Liver (tissue), 8 donors: ENCODE measurements at regions not wholly inside any gene's neighbourhood (a gene's known extent, or its start where the extent isn't known, plus 50 kb on each side); places are given as distances from the start of the nearest gene placed in this dataset.

Experiments used
- DNase-seq: peaks from one replicate; pipeline ENCODE4 v3.0.0-alpha.2; 2017; ENCODE audit warnings: low spot score
- H3K27ac ChIP-seq, 2 donors: one replicate each; pipeline ENCODE4 v1.7.0; 2013; ENCODE audit warnings: inconsistent platforms in 2 of 2, low read length in 2 of 2, control low read depth in 1 of 2, low read depth in 1 of 2, mild to moderate bottlenecking in 1 of 2
- H3K27me3 ChIP-seq, 4 donors: one replicate each; pipeline versions ENCODE4 v1.6.1 to v1.7.0; 2013; ENCODE audit warnings: low read length in 3 of 4, inconsistent platforms in 1 of 4, mild to moderate bottlenecking in 1 of 4, moderate library complexity in 1 of 4; ENCODE audit not compliant: control insufficient read depth in 4 of 4, insufficient read depth in 4 of 4
- H3K36me3 ChIP-seq, 4 donors: one replicate each; pipeline versions ENCODE4 v1.6.1 to v1.7.0; 2013; ENCODE audit warnings: low read length in 3 of 4, mild to moderate bottlenecking in 3 of 4, low read depth in 1 of 4, moderate library complexity in 1 of 4; ENCODE audit not compliant: control insufficient read depth in 4 of 4, insufficient read depth in 3 of 4
- H3K4me1 ChIP-seq, 4 donors: one replicate each; pipeline versions ENCODE4 v1.6.1 to v1.7.0; 2013; ENCODE audit warnings: low read length in 3 of 4, mild to moderate bottlenecking in 3 of 4, moderate library complexity in 1 of 4; ENCODE audit not compliant: control insufficient read depth in 4 of 4, insufficient read depth in 4 of 4
- H3K4me3 ChIP-seq, 3 donors: one replicate each; pipeline versions ENCODE4 v1.6.1 to v1.7.0; 2013; ENCODE audit warnings: low read length in 3 of 3, control low read depth in 1 of 3, low read depth in 1 of 3, mild to moderate bottlenecking in 1 of 3
- H3K9ac ChIP-seq, 2 donors: one replicate each; pipeline ENCODE4 v1.7.0; 2013; ENCODE audit warnings: low read length in 2 of 2, mild to moderate bottlenecking in 2 of 2, moderate library complexity in 2 of 2, control low read depth in 1 of 2, low read depth in 1 of 2
- H3K9me3 ChIP-seq, 4 donors: one replicate each; pipeline versions ENCODE4 v1.6.1 to v1.7.0; 2013; ENCODE audit warnings: low read length in 3 of 4; ENCODE audit not compliant: control insufficient read depth in 4 of 4
- EGR1 ChIP-seq, 2 donors: IDR thresholded peaks; 2 replicates each; pipeline ENCODE4 v1.6.1; 2016 to 2018; ENCODE audit warnings: antibody characterized with exemption in 2 of 2, low read depth in 2 of 2
- FOXA1 ChIP-seq: IDR thresholded peaks from 2 replicates; pipeline ENCODE4 v1.6.1; 2016; ENCODE audit warnings: antibody characterized with exemption
- FOXA2 ChIP-seq: IDR thresholded peaks from 2 replicates; pipeline ENCODE4 v1.6.1; 2016; ENCODE audit warnings: antibody characterized with exemption
- GABPA ChIP-seq, 2 donors: IDR thresholded peaks in 1 of 2; conservative IDR thresholded peaks in 1 of 2; 2 replicates each; pipeline ENCODE4 v1.6.1; 2016; ENCODE audit warnings: antibody characterized with exemption in 2 of 2, mild to moderate bottlenecking in 1 of 2, moderate library complexity in 1 of 2
- HNF4A ChIP-seq, 2 donors: conservative IDR thresholded peaks; 2 replicates each; pipeline ENCODE4 v1.6.1; 2016; ENCODE audit warnings: antibody characterized with exemption in 2 of 2, mild to moderate bottlenecking in 2 of 2
- HNF4G ChIP-seq: IDR thresholded peaks from 2 replicates; pipeline ENCODE4 v1.6.1; 2016; ENCODE audit warnings: antibody characterized with exemption
- JUND ChIP-seq, 2 donors: IDR thresholded peaks; 2 replicates each; pipeline ENCODE4 v1.6.1; 2016; ENCODE audit warnings: antibody characterized with exemption in 2 of 2
- NR2F2 ChIP-seq: IDR thresholded peaks from 2 replicates; pipeline ENCODE4 v1.6.1; 2016; ENCODE audit warnings: antibody characterized with exemption
- RAD21 ChIP-seq, 2 donors: IDR thresholded peaks; 2 replicates each; pipeline ENCODE4 v1.6.1; 2016; ENCODE audit warnings: antibody characterized with exemption in 2 of 2, mild to moderate bottlenecking in 2 of 2
- RXRA ChIP-seq, 2 donors: IDR thresholded peaks; 2 replicates each; pipeline ENCODE4 v1.6.1; 2017 to 2018; ENCODE audit warnings: antibody characterized with exemption in 2 of 2, mild to moderate bottlenecking in 1 of 2
- SP1 ChIP-seq: IDR thresholded peaks from 2 replicates; pipeline ENCODE4 v1.6.1; 2018; ENCODE audit warnings: antibody characterized with exemption, mild to moderate bottlenecking
- TAF1 ChIP-seq: conservative IDR thresholded peaks from 2 replicates; pipeline ENCODE4 v1.6.1; 2016; ENCODE audit warnings: antibody characterized with exemption, mild to moderate bottlenecking
- YY1 ChIP-seq: IDR thresholded peaks from 2 replicates; pipeline ENCODE4 v1.6.1; 2016; ENCODE audit warnings: antibody characterized with exemption, mild to moderate bottlenecking
- WGBS: extraction: QIAGEN DNeasy Blood & Tissue Kit; methylation state at CpG from one replicate; pipeline ENCODE4 v1.1.7; 2013; 5-methylcytosine and 5-hydroxymethylcytosine counted together
- TF ChIP-seq, protein P1 (sequence below): IDR thresholded peaks from 2 replicates; pipeline ENCODE4 v1.6.1; 2016; ENCODE audit warnings: antibody characterized with exemption
- TF ChIP-seq, protein P2 (sequence below): IDR thresholded peaks from 2 replicates; pipeline ENCODE4 v1.6.1; 2016; ENCODE audit warnings: antibody characterized with exemption, mild to moderate bottlenecking
- TF ChIP-seq, protein P3 (sequence below): fragments of 150-350 bp; IDR thresholded peaks from 2 replicates; pipeline ENCODE4 v1.5.1; 2017; ENCODE audit warnings: improper control_type of control experiment, low read depth, low read length; ENCODE audit not compliant: missing input control
- TF ChIP-seq, protein P4 (sequence below): IDR thresholded peaks from 2 replicates; pipeline ENCODE4 v1.6.1; 2016; ENCODE audit warnings: antibody characterized with exemption
- TF ChIP-seq, protein P5 (sequence below): IDR thresholded peaks from 2 replicates; pipeline ENCODE4 v1.6.1; 2016; ENCODE audit warnings: antibody characterized with exemption
- donor health status: healthy.
- donor health status: healthy.
- donor health status: healthy.
- donor health status: healthy.
- donor health status: healthy.

DNA sequence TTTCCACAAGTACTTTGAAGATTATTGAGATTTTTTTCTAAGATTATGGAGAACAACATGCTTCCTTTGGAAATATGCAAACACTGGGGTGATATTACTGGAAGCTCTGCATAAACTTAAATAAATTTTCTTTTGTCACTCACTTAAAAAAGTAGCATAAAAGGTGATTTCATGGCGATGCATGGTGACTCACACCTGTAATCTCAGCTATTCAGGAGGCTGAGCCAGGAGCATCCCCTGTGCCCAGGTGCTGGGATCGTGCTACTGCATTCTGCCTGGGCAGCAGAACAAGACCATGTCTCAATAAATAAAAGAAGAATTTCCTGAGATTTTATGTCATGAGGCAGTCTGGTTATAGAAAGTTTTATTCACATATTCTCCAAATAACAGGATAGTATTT lies 679.1 kb upstream of the CDH2 start:
- H3K4me1 ChIP-seq: no peaks in the 10 kb centered on the region
- no peaks in the 10 kb centered on the region for H3K9me3 ChIP-seq
- H3K27me3 ChIP-seq: no peaks in the 10 kb centered on the region
- H3K4me3 ChIP-seq: no peak overlapping the region
- H3K9ac ChIP-seq: no peak overlapping the region
- TF ChIP-seq GABPA (IDR thresholded peaks at IDR 0.05 in 1 of 2, conservative IDR thresholded peaks at IDR 0.05 in 1 of 2): no peak
- TF ChIP-seq, protein P1, sequence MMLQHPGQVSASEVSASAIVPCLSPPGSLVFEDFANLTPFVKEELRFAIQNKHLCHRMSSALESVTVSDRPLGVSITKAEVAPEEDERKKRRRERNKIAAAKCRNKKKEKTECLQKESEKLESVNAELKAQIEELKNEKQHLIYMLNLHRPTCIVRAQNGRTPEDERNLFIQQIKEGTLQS: no peak
- no peak for TF ChIP-seq HNF4A (conservative IDR thresholded peaks at IDR 0.05)
- TF ChIP-seq, protein P2, sequence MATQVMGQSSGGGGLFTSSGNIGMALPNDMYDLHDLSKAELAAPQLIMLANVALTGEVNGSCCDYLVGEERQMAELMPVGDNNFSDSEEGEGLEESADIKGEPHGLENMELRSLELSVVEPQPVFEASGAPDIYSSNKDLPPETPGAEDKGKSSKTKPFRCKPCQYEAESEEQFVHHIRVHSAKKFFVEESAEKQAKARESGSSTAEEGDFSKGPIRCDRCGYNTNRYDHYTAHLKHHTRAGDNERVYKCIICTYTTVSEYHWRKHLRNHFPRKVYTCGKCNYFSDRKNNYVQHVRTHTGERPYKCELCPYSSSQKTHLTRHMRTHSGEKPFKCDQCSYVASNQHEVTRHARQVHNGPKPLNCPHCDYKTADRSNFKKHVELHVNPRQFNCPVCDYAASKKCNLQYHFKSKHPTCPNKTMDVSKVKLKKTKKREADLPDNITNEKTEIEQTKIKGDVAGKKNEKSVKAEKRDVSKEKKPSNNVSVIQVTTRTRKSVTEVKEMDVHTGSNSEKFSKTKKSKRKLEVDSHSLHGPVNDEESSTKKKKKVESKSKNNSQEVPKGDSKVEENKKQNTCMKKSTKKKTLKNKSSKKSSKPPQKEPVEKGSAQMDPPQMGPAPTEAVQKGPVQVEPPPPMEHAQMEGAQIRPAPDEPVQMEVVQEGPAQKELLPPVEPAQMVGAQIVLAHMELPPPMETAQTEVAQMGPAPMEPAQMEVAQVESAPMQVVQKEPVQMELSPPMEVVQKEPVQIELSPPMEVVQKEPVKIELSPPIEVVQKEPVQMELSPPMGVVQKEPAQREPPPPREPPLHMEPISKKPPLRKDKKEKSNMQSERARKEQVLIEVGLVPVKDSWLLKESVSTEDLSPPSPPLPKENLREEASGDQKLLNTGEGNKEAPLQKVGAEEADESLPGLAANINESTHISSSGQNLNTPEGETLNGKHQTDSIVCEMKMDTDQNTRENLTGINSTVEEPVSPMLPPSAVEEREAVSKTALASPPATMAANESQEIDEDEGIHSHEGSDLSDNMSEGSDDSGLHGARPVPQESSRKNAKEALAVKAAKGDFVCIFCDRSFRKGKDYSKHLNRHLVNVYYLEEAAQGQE: no peak
- TF ChIP-seq JUND (IDR thresholded peaks at IDR 0.05): no peak
- TF ChIP-seq RAD21 (IDR thresholded peaks at IDR 0.05): no peak
- no peak for TF ChIP-seq TAF1
- no peak for TF ChIP-seq NR2F2
- TF ChIP-seq, protein P3, sequence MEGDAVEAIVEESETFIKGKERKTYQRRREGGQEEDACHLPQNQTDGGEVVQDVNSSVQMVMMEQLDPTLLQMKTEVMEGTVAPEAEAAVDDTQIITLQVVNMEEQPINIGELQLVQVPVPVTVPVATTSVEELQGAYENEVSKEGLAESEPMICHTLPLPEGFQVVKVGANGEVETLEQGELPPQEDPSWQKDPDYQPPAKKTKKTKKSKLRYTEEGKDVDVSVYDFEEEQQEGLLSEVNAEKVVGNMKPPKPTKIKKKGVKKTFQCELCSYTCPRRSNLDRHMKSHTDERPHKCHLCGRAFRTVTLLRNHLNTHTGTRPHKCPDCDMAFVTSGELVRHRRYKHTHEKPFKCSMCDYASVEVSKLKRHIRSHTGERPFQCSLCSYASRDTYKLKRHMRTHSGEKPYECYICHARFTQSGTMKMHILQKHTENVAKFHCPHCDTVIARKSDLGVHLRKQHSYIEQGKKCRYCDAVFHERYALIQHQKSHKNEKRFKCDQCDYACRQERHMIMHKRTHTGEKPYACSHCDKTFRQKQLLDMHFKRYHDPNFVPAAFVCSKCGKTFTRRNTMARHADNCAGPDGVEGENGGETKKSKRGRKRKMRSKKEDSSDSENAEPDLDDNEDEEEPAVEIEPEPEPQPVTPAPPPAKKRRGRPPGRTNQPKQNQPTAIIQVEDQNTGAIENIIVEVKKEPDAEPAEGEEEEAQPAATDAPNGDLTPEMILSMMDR: no peak
- no peak for TF ChIP-seq RXRA (IDR thresholded peaks at IDR 0.05)
- no peak for TF ChIP-seq HNF4G
- no peak for TF ChIP-seq YY1
- TF ChIP-seq SP1: no peak
- TF ChIP-seq FOXA2: no peak
- TF ChIP-seq, protein P4, sequence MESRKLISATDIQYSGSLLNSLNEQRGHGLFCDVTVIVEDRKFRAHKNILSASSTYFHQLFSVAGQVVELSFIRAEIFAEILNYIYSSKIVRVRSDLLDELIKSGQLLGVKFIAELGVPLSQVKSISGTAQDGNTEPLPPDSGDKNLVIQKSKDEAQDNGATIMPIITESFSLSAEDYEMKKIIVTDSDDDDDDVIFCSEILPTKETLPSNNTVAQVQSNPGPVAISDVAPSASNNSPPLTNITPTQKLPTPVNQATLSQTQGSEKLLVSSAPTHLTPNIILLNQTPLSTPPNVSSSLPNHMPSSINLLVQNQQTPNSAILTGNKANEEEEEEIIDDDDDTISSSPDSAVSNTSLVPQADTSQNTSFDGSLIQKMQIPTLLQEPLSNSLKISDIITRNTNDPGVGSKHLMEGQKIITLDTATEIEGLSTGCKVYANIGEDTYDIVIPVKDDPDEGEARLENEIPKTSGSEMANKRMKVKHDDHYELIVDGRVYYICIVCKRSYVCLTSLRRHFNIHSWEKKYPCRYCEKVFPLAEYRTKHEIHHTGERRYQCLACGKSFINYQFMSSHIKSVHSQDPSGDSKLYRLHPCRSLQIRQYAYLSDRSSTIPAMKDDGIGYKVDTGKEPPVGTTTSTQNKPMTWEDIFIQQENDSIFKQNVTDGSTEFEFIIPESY: no peak
- no peak for TF ChIP-seq EGR1 (IDR thresholded peaks at IDR 0.05; ENCODE audit: low read depth in 2 of 2)
- TF ChIP-seq FOXA1: no peak
- TF ChIP-seq, protein P5, sequence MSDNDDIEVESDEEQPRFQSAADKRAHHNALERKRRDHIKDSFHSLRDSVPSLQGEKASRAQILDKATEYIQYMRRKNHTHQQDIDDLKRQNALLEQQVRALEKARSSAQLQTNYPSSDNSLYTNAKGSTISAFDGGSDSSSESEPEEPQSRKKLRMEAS: no peak
- H3K27ac ChIP-seq: no peak overlapping the region
- 75% methylated on average over 2 of the region's 2 CpGs for WGBS
- no peaks in the 10 kb centered on the region for H3K36me3 ChIP-seq
- no peak for DNase-seq

DNA sequence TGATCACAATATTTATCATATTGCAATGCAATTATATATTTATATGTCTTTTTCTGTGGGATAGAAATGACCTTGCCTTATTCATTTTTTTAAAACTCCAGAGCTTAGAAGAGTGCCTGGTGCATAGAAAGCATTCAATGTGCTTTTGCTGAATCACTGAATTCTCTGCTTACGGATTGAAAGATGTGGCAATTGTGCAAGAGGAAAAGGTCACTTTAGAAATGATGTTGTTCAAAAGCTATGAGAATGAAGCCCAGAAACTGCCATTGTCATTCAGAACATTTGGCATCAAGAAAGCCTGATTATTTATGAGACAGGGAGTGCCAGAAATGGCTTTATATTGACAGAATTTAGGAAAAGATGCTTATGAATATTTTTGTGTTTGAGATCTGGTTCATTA lies 678.6 kb upstream of the CDH2 start:
- no peaks in the 10 kb centered on the region for H3K4me1 ChIP-seq
- no peak overlapping the region for H3K27ac ChIP-seq
- H3K9ac ChIP-seq: no peak overlapping the region
- H3K4me3 ChIP-seq: no peak overlapping the region
- no peaks in the 10 kb centered on the region for H3K9me3 ChIP-seq
- WGBS: 13% methylated on average over 1 of the region's 1 CpG
- DNase-seq: no peak
- no peaks in the 10 kb centered on the region for H3K36me3 ChIP-seq
- no peaks in the 10 kb centered on the region for H3K27me3 ChIP-seq
- TF ChIP-seq SP1: no peak
- TF ChIP-seq YY1: no peak
- no peak for TF ChIP-seq HNF4G
- TF ChIP-seq HNF4A (conservative IDR thresholded peaks at IDR 0.05): no peak
- TF ChIP-seq, protein P4: no peak
- TF ChIP-seq, protein P2: no peak
- TF ChIP-seq FOXA2: no peak
- no peak for TF ChIP-seq TAF1
- TF ChIP-seq GABPA (IDR thresholded peaks at IDR 0.05 in 1 of 2, conservative IDR thresholded peaks at IDR 0.05 in 1 of 2): no peak
- TF ChIP-seq NR2F2: no peak
